Adrenal gland (tissue), 9 donors: ENCODE measurements at regions not wholly inside any gene's neighbourhood (a gene's known extent, or its start where the extent isn't known, plus 50 kb on each side); places are given as distances from the start of the nearest gene placed in this dataset.

ENCODE experiments used
- DNase-seq, 7 donors: peaks; one replicate each; pipeline ENCODE4 v3.0.0-alpha.2; 2019 to 2020
- H3K27ac ChIP-seq, 5 donors: fragments of 200-600 bp; sonication (generic) in 4 of 5; 1 replicate in 3 of 5; 2 replicates in 2 of 5; pipeline versions ENCODE4 v1.5.1 to v1.8.0; 2016 to 2020; ENCODE audit warnings: mild to moderate bottlenecking in 1 of 5
- H3K27me3 ChIP-seq: fragments of 200-600 bp; 2 replicates; pipeline ENCODE4 v1.8.0; 2021
- H3K36me3 ChIP-seq, 2 donors: fragments of 200-600 bp; replicated peaks in 1 of 2; 1 replicate in 1 of 2; 2 replicates in 1 of 2; pipeline versions ENCODE4 v1.5.1 to v1.8.0; 2018 to 2022
- H3K4me1 ChIP-seq, 2 donors: fragments of 200-600 bp; replicated peaks in 1 of 2; 1 replicate in 1 of 2; 2 replicates in 1 of 2; pipeline versions ENCODE4 v1.5.1 to v1.8.0; 2018 to 2021
- H3K4me3 ChIP-seq, 4 donors: fragments of 200-600 bp; sonication (generic) in 3 of 4; one replicate each; pipeline ENCODE4 v1.5.1; 2016 to 2018
- H3K9me3 ChIP-seq, 3 donors: fragments of 200-600 bp; sonication (generic) in 1 of 3; replicated peaks in 1 of 3; 1 replicate in 2 of 3; 2 replicates in 1 of 3; pipeline versions ENCODE4 v1.5.1 to v1.8.0; 2016 to 2021
- POLR2A ChIP-seq, 2 donors: fragments of 450-650 bp; IDR thresholded peaks; one replicate each; pipeline ENCODE4 v1.6.1; 2017; ENCODE audit warnings: antibody characterized with exemption in 2 of 2, mild to moderate bottlenecking in 2 of 2, moderate library complexity in 1 of 2
- WGBS, 4 donors: extraction: QIAGEN DNeasy Blood & Tissue Kit in 2 of 4; methylation state at CpG; one replicate each; pipeline versions ENCODE4 v1.1.5 to v1.1.7; 2013 to 2017; 5-methylcytosine and 5-hydroxymethylcytosine counted together
- intact Hi-C, 2 donors: fragments of 100-400 bp; cut with DNase I; formaldehyde crosslinking; loops; one replicate each; pipeline versions ENCODE4 v1.14.1 to v1.15.0; 2022 to 2023
- TF ChIP-seq, protein P1 (sequence below), 6 experiments: fragments of 450-650 bp in 4 of 6; fragments of 200-600 bp in 2 of 6; sonication (generic) in 1 of 6; IDR thresholded peaks; 1 replicate in 5 of 6; 2 replicates in 1 of 6; pipeline versions ENCODE4 v1.5.1 to v1.8.0; 2016 to 2021; ENCODE audit warnings: antibody characterized with exemption in 6 of 6, mild to moderate bottlenecking in 2 of 6, moderate library complexity in 1 of 6
- donor health status: healthy with polysubstance abuse.
- donor health status: Bipolar disorder and iron deficiency.
- donor health status: DM: yes; HTN: yes; CAD: no.
- donor health status: DM: no; HTN: no; CAD: no.
- donor health status: DM: no; HTN: no; CAD: no.

- intact Hi-C loops: loop anchor here in 1 of 2 donors (10.0 kb wide), 2 partner anchors 111 to 241 kb away; partner anchors contain the start of gene PITRM1
- no peak for TF ChIP-seq POLR2A (IDR thresholded peaks at IDR 0.05)
- TF ChIP-seq, protein P1, sequence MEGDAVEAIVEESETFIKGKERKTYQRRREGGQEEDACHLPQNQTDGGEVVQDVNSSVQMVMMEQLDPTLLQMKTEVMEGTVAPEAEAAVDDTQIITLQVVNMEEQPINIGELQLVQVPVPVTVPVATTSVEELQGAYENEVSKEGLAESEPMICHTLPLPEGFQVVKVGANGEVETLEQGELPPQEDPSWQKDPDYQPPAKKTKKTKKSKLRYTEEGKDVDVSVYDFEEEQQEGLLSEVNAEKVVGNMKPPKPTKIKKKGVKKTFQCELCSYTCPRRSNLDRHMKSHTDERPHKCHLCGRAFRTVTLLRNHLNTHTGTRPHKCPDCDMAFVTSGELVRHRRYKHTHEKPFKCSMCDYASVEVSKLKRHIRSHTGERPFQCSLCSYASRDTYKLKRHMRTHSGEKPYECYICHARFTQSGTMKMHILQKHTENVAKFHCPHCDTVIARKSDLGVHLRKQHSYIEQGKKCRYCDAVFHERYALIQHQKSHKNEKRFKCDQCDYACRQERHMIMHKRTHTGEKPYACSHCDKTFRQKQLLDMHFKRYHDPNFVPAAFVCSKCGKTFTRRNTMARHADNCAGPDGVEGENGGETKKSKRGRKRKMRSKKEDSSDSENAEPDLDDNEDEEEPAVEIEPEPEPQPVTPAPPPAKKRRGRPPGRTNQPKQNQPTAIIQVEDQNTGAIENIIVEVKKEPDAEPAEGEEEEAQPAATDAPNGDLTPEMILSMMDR (IDR thresholded peaks at IDR 0.05): no peak
- no peak for DNase-seq
- H3K27me3 ChIP-seq: no peaks in the 10 kb centered on the region
- no peaks in the 10 kb centered on the region for H3K4me1 ChIP-seq
- 60 to 71% (median 67%) methylated on average over 3 of the region's 3 CpGs for WGBS, 4 donors
- no peaks in the 10 kb centered on the region for H3K36me3 ChIP-seq
- no peaks in the 10 kb centered on the region for H3K9me3 ChIP-seq
- H3K27ac ChIP-seq: no peak overlapping the region
- H3K4me3 ChIP-seq: no peak overlapping the region
Measured at GRCh38 chr10:2933519-2933918, 133.8 kb upstream of the PFKP start.

- Histone ChIP-seq H3K36me3 (no peaks in the 10 kb centered on the region), H3K4me3 (no peak overlapping the region), H3K27ac (no peak overlapping the region), H3K4me1 (no peaks in the 10 kb centered on the region), H3K27me3 (peaks cover under 1% of the 10 kb centered on the region), H3K9me3 (no peaks in the 10 kb centered on the region)
- no peak for DNase-seq
- no peak for TF ChIP-seq POLR2A (IDR thresholded peaks at IDR 0.05)
- TF ChIP-seq, protein P1 (IDR thresholded peaks at IDR 0.05): no peak
- intact Hi-C loops: loop anchor here in 1 of 2 donors (10.0 kb wide), 2 partner anchors 112 to 242 kb away; partner anchors contain the start of gene PITRM1
- WGBS, 4 donors: 81 to 90% (median 83%) methylated on average over 10 of the region's 10 CpGs
Measured at GRCh38 chr10:2933071-2933470, 134.3 kb upstream of the PFKP start.

DNA sequence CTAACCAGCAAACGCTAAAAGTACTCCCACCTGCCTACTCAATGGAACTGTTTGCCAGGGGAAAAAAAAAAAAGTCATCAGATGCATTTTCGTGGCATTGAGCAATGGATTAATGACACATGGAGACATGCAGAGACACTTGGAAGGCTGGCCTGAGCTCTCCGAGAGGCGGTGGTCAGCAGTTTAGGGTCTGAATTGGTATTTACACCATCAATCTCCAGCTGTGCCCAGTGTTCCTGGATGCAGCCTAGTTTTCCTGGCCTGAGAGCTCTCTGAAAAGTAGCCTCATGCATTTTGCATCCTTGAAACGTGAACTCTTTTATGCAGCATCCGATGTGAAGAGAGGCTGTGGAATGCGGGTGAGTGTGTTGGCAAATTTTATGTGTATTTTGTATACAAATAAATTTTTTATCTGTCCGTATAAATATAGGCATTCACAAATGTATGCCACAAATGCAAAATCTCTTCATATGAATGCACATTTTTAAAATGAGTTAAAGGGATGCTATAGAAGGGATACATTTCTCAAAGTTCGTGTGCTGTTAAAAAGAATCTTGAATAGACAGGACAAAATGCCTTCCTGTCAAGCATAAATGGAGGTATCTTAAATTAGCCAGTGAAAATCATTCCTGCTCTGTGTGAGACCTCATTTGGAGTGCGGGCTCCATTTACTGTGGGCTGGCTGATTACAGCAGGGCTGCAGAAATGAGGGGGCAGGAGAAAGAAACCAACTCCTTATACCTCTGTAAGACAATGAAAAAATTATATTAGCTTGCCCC, 137.7 kb upstream of the PFKP start:
- Histone ChIP-seq H3K4me1 (no peaks in the 10 kb centered on the region), H3K27me3 (peaks cover 8% of the 10 kb centered on the region), H3K36me3 (no peaks in the 10 kb centered on the region), H3K4me3 (no peak overlapping the region), H3K9me3 (no peaks in the 10 kb centered on the region), H3K27ac (no peak overlapping the region)
- TF ChIP-seq POLR2A (IDR thresholded peaks at IDR 0.05): no peak
- TF ChIP-seq, protein P1 (IDR thresholded peaks at IDR 0.05): no peak
- no peak for DNase-seq
- intact Hi-C loops: loop anchor here (5.0 to 10.0 kb wide), 3 partner anchors 115 to 245 kb away; partner anchors contain the start of gene PITRM1 (in 1 of the 2)
- WGBS, 4 donors: 52 to 63% (median 56%) methylated on average over 10 of the region's 10 CpGs

- Histone ChIP-seq H3K27ac (no peak overlapping the region), H3K36me3 (no peaks in the 10 kb centered on the region), H3K27me3 (peaks cover 8% of the 10 kb centered on the region), H3K4me3 (no peak overlapping the region), H3K4me1 (no peaks in the 10 kb centered on the region), H3K9me3 (no peaks in the 10 kb centered on the region)
- intact Hi-C loops: loop anchor here in 1 of 2 donors (5.0 kb wide), 1 partner anchor 119 kb away; no protein-coding TSS in a partner anchor
- TF ChIP-seq, protein P1 (IDR thresholded peaks at IDR 0.05): peak; percentile 59 to 74 (median 66)
- TF ChIP-seq POLR2A (IDR thresholded peaks at IDR 0.05): no peak
- peak; percentile 38 to 84 (median 71) for DNase-seq
- 20 to 34% (median 29%) methylated on average over 14 to 15 of the region's 15 CpGs for WGBS, 4 donors
Measured at GRCh38 chr10:2927958-2928840, 139.1 kb upstream of the PFKP start.
